ENCODE measurements at regions not wholly inside any gene's neighbourhood (a gene's known extent, or its start where the extent isn't known, plus 50 kb on each side); places are given as distances from the start of the nearest gene placed in this dataset.

DNA sequence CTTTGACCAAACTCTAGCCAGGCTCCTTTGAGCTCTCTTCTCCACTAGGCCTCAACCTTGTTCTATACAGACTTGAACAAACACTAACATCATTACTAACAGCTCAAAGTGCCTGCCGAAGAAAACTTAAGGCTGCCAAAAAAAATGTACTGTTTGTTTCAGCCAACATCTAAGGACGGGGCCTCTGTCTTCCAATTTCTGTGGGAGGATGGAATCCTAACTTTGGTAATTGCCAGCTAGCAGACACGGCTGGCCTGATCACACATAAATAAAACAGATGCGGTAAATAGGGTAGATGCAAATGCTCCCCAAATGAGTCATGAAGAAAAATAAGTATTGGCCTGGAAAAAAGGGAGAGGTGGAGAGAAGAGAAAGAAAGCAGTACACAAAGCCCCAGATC lies 394.3 kb downstream of the TMEM135 start:
- in situ Hi-C loops (cut with MboI; ENCODE audit: low pct_unique_long_range_greater_than_20kb, low sequenced_read_pairs, unreplicated experiment) = no loop called here
- TF ChIP-seq, protein P1, sequence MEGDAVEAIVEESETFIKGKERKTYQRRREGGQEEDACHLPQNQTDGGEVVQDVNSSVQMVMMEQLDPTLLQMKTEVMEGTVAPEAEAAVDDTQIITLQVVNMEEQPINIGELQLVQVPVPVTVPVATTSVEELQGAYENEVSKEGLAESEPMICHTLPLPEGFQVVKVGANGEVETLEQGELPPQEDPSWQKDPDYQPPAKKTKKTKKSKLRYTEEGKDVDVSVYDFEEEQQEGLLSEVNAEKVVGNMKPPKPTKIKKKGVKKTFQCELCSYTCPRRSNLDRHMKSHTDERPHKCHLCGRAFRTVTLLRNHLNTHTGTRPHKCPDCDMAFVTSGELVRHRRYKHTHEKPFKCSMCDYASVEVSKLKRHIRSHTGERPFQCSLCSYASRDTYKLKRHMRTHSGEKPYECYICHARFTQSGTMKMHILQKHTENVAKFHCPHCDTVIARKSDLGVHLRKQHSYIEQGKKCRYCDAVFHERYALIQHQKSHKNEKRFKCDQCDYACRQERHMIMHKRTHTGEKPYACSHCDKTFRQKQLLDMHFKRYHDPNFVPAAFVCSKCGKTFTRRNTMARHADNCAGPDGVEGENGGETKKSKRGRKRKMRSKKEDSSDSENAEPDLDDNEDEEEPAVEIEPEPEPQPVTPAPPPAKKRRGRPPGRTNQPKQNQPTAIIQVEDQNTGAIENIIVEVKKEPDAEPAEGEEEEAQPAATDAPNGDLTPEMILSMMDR (IDR thresholded peaks at IDR 0.05; ENCODE audit: extremely low read depth, insufficient read depth, missing control alignments) = no peak
- no peak for DNase-seq (ENCODE audit: low spot score)

DNA sequence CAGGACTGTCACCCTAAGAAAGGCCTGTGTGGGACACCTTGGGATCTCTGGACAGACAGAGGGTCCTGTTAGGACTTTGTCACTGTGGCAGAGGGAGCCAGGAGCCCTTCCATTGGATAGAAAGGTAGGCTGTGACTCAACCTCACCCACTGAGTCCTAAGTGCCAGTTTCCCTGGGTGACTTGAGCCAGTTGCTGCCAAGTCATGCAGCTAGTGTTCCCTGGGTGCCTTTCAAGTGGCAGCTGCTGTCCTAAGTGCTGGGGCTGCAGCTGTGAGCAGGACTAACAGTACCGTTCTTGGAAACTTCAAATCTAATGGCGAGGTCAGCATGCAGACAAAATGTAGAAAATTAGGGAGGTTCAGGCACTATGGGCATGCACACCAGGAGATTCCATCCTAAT lies 393.7 kb downstream of the TMEM135 start:
- TF ChIP-seq, protein P1 (IDR thresholded peaks at IDR 0.05; ENCODE audit: extremely low read depth, insufficient read depth, missing control alignments) = no peak
- DNase-seq (ENCODE audit: low spot score) = no peak
- in situ Hi-C loops (cut with MboI; ENCODE audit: low pct_unique_long_range_greater_than_20kb, low sequenced_read_pairs, unreplicated experiment) = no loop called here

DNA sequence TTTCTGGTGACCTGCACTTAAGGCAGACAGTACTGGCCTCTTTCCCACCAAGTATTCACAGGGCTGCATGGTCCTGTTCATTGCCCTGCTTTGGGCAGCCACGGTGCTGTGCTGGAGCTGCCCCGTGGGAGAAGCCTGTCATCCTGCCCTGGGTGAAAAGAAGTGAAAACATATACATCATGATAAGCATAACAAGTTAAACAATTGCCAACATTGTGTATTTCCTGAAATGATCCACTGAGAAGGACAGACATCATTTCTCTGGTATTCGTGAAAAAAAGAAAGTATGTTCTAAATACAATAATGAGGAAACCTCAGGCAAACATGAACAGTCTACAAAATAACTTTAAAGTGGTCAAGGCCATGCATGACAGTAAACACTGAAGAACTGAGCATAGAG lies 393.1 kb downstream of the TMEM135 start:
- no peak for DNase-seq (ENCODE audit: low spot score)
- TF ChIP-seq, protein P1 (IDR thresholded peaks at IDR 0.05; ENCODE audit: extremely low read depth, insufficient read depth, missing control alignments) = no peak
- in situ Hi-C loops (cut with MboI; ENCODE audit: low pct_unique_long_range_greater_than_20kb, low sequenced_read_pairs, unreplicated experiment) = no loop called here

DNA sequence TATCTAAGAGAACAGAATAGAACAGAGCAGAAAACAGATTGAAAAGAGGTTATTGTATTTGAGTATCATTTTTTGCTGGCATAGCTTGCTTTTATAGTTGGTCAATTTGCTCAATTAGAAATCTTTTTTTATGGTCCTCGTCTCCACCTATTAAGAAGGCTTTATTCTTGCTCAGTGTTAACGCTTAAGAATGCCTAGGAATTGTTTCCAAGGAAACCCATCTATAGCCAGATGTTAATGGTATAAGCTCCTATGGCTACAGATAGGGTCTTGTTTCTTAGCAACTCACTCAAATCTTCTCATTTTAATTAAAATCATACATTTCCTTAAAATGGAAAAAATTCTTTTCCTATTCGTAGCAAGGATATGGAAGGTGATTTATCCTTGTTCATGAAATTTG lies 392.3 kb downstream of the TMEM135 start:
- in situ Hi-C loops (cut with MboI; ENCODE audit: low pct_unique_long_range_greater_than_20kb, low sequenced_read_pairs, unreplicated experiment) = no loop called here
- no peak for DNase-seq (ENCODE audit: low spot score)
- TF ChIP-seq, protein P1 (IDR thresholded peaks at IDR 0.05; ENCODE audit: extremely low read depth, insufficient read depth, missing control alignments) = no peak

DNA sequence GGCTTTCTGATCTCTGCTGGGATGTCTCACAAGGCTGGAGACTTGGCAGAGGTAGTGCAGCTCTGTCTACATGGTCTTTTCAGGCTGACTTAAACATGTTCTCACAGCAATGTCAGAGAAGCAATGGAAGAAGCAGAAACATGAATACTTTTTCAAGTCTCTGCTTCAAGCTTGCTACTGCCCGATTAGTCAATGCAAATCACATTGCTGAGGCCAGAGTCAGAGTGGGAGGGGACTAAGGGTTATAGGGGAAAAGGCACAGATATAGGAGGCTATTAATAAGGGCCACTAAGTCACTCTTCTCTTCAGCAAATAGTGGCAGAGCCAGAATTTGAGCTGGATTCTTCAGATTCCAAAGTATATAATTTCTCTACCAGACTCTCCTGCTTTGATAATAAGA lies 390.5 kb downstream of the TMEM135 start:
- DNase-seq (ENCODE audit: low spot score) = no peak
- in situ Hi-C loops (cut with MboI; ENCODE audit: low pct_unique_long_range_greater_than_20kb, low sequenced_read_pairs, unreplicated experiment) = no loop called here
- TF ChIP-seq, protein P1 (IDR thresholded peaks at IDR 0.05; ENCODE audit: extremely low read depth, insufficient read depth, missing control alignments) = no peak

DNA sequence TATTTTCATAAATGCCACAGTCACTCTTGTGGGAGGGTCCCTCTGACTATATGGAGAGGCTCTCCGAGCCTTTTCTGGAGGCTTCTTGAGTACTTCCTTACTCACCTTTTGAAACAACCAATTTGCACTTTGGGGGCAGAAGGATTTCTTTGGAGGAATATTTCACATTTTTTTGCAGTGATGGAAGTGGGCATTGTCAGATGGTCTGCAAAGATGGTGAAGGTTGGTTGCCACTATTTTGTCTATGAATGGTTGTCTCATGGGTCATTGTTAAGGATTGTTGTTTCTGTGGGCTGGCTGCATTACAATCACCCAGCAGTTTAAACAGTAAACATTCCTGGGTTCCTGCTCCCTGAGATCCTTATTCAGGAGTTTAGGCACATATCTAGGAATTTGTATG lies 388.2 kb downstream of the TMEM135 start:
- DNase-seq (ENCODE audit: low spot score) = no peak
- in situ Hi-C loops (cut with MboI; ENCODE audit: low pct_unique_long_range_greater_than_20kb, low sequenced_read_pairs, unreplicated experiment) = no loop called here
- TF ChIP-seq, protein P1 (IDR thresholded peaks at IDR 0.05; ENCODE audit: extremely low read depth, insufficient read depth, missing control alignments) = no peak

DNA sequence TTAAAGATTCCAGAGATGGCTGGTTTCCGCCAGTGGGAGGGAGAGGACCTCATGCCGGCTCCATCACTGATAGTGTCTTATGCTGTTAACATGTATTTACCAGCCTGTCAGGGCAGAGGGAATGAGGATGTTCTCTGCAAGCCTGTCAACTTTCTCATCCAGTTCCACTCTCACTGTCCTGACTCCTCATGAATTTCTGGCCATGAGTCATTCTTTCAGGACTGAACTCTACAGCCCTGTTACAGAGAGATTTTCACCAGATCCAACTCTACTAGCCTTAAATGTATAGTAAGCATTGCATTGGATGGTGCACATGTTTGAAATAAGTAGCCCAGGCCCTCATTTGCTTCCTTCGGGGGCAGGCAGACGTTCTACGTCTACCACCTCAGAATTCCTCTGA lies 387.7 kb downstream of the TMEM135 start:
- TF ChIP-seq, protein P1 (IDR thresholded peaks at IDR 0.05; ENCODE audit: extremely low read depth, insufficient read depth, missing control alignments) = no peak
- in situ Hi-C loops (cut with MboI; ENCODE audit: low pct_unique_long_range_greater_than_20kb, low sequenced_read_pairs, unreplicated experiment) = no loop called here
- no peak for DNase-seq (ENCODE audit: low spot score)
